ENCODE measurements at regions not wholly inside any gene's neighbourhood (a gene's known extent, or its start where the extent isn't known, plus 50 kb on each side); places are given as distances from the start of the nearest gene placed in this dataset.

DNA sequence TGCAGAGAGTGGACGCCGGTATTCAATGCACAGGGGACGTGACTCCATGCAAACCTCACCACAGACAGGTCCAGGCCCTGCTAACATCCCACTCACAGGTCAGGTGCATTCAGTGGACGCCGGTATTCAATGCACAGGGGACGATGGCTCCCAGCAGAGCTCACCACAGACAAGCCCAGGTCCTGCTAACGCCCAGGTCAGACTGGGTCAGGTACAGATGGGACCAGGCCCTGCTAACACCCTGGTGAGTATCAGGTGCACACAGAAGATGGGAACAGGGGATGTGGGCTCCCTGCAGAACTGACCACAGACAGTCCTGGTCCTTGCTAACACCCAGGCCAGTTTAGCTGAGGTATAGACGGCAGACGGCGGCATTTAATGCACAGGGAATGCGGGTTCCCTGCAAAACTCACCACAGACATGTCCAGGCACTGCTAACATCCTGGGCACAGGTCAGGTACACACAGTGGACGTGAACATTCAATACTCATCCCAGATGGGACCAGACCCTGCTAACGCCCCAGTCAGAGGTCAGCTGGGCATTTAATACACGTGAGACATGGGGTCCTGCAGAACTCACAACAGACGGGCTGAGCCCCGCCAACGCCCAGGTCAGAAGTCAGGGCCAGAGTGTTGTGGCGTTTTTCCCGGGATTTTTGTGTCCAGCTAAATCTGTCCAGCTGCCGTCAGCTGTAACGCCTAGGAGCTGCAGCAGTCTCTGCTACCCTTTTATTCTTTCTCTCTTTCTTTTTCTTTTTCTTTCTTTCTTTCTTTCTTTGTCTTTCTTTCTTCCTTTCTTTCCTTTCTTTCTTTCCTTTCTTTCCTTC is 99.2 kb downstream of the SHOX start:
- TF ChIP-seq, protein P1, sequence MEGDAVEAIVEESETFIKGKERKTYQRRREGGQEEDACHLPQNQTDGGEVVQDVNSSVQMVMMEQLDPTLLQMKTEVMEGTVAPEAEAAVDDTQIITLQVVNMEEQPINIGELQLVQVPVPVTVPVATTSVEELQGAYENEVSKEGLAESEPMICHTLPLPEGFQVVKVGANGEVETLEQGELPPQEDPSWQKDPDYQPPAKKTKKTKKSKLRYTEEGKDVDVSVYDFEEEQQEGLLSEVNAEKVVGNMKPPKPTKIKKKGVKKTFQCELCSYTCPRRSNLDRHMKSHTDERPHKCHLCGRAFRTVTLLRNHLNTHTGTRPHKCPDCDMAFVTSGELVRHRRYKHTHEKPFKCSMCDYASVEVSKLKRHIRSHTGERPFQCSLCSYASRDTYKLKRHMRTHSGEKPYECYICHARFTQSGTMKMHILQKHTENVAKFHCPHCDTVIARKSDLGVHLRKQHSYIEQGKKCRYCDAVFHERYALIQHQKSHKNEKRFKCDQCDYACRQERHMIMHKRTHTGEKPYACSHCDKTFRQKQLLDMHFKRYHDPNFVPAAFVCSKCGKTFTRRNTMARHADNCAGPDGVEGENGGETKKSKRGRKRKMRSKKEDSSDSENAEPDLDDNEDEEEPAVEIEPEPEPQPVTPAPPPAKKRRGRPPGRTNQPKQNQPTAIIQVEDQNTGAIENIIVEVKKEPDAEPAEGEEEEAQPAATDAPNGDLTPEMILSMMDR (IDR thresholded peaks at IDR 0.05): no peak
- TF ChIP-seq EZH2 (IDR thresholded peaks at IDR 0.05; ENCODE audit: borderline replicate concordance, insufficient read depth, low read depth, low read length, poor library complexity, severe bottlenecking): no peak
